ENCODE measurements at regions not wholly inside any gene's neighbourhood (a gene's known extent, or its start where the extent isn't known, plus 50 kb on each side); places are given as distances from the start of the nearest gene placed in this dataset.
"Not testable (repeated sequence)": the region's sequence is repeated elsewhere in the genome, so short reads cannot be mapped to it uniquely, and the experiment has no call there.

DNA sequence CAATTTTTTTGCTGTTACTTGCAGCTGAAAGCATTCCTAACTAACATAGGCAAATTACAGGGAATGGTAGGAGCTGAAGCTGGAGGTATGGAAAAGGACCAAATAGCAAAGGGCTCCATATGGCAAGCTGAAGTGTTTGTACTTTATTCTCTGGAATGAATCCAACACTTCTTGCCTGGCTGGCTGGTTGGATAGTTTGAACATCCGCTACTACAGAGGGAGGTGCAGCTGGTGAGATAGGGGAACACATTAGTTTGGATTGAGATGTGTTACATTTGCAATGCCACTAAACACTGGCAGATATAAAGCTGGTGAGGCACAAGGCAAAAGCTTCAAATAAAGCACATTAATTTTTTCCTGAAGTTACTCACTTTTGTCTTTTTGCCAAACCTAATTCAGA lies 291.5 kb downstream of the SP3 start:
- DNase-seq, result no peak

DNA sequence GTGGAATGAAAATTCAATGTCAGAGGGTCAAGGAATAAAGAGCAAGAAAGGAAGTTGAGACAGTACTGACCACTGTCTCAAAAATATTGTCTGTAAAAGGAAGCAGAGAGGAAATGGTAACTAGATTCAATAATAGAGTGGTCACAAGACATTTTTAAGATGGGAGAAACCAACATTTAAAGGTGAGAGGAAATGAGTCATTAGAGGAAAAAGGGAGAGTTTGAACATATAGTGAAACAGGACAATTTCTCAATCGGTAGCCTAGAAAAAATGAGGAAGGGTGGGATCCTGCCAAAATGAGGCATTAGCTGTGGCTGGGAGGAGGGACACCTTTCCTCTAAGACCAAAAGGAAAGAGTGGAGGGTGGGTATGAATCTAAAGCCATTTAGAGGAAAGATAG lies 288.5 kb downstream of the SP3 start:
- DNase-seq, result no peak

DNA sequence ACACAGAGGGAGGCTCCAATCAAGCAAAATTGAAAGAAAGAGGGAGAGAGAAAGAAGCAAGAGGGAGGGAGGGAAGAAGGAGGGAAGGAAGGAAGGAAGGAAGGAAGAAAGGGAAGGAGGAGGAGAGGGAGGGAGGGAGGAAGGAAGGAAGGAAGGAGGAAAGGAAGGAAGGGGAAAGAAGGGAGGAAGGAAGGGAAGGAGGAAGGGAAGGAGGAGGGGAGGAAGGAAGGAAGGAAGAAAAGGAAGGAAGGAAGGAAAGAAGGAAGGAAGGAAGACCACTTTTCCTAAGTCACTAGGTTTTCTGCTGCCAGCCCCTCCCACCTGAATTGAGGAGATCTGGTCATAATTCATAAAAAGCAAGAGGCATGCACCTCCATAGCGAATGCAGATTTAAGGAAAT lies 287.0 kb downstream of the SP3 start:
- DNase-seq, result no peak

DNA sequence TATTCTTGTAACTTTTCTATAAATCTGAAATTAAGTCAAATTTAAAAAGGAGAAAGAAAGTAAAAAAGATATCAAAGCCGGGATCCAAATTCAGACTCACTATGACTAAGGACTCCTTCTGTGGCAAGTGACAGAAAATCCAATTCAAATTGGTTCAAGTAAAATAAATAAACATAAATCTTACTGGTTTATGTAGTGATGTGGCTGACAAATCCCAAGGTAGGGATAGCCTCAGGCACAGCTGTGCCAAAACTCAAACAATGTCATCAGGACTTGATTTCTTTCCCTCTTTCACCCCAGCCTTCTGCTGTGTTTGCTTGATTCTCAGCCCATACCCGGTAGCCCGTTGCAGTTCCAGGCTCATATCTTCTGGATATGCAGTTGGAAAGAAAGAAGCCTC lies 284.6 kb downstream of the SP3 start:
- DNase-seq, result no peak

DNA sequence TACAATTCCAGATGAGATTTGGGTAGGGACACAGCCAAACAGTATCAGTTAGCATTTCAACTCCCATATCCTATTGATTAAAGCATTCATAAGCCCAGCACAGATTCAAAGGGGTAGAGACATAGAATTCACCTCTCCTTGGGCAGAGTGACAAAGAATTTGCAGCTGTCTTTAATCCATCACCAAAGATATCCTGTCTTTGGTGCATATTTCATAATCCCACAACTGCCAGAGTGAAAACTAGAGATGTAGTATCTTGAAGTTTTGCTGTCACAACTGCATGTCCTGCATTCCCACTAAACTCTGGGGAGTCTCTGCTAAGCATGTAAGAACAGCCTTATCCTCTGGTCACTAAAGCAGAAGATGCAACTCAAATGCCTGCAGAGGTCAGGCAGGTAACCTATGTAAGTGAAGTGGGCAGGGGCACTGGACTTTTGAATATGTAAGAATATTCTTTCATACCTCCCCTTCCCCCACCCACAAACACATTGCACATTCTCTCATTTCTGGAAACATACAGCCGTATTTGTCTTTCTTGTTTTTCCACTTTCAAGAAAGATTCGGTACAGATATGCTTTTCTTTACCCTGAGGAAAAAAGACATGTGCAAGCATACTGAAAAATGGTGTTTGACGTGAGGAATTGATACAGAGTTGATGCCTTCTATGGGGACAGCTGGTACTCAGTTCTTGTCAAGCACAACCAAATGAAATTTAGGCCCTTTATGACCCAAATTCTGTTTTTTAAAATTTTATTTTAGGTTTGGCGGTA lies 283.1 kb downstream of the SP3 start:
- no peak for DNase-seq

DNA sequence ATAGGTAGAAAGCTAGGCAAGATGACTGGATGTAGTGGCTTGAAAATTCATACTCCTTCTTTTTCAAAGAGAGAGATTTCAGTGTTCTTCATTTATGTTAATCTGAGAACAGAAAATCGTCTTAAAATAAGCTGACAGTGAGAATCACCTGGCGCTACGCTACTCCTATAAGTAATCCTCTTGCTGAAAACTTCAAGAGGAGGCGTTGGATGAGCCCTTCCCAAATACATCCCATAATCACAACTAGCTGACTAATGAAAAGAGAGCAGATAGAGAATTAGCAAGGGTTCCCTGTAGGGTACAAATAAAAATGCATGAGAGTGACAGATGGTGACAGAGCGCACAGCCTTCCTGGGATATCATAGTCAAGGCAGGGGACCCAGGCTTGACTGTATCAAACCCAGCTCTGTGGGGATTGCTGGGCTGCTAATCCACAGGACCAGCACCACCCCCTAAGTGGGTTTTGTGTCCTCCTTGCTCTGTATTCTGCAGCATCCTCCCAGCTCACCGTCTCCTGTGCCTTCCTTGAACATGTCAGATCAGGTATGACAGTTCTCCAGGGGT lies 280.2 kb downstream of the SP3 start:
- DNase-seq, result no peak

DNA sequence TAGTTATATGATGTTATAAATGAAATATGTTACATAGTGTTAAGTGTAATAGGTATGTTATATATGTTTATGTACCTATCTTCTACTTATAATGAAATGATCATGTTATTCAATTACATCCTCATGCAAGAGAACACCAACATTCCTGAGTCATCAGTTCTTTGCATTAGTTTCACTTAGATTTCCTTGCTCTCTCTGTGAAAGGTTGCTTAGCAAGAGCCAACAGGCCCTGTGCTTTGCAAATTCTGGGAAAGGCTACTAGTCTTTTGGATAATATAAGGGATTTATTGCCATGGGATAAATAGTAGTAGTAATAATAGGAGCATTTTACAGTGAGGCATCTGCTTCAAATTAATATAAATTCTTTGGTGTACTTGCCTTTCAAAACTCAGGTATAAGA lies 274.8 kb downstream of the SP3 start:
- DNase-seq, result no peak

DNA sequence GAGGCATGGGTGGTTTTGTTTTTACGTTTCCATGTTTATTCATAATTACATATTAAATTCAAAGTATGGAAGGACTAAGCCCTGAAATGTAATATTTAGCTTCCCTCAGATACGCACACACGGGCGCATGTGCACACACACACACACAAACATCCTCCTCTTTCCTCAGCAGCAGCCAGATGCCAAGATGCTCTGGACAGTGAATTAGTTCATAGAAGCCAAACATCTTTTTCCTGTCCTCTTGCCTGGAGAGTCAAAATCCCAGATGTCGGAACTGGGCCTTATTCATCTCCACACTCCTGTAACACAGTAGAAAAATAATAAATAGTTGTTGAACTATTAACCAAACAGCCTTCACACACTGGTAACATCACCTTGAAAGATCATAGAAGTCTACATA lies 273.1 kb downstream of the SP3 start:
- no peak for DNase-seq

DNA sequence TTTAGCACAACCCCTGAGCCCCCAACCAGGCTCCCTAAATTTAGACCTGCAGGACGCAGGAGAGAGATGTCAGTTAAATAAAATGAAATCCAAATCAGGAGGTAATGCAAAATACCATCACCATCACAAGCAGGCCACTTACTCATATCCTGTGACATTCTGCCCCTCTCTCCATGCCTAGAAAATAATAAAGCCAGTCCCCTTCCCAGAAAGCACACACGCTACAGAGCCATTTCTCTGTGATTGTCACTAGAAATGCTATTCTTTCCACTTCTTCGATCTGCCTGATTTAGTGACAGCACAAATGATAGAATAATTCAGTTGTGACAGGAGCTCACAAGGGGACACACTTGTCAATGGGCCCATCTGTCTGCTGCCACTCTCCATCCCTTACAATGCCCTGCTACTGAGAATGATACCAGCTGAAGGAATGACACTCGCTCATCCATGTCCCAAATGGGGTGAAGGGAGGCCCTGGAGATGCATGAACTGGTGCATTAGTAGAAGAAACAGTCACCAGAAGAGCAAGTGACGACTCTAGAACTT lies 272.1 kb downstream of the SP3 start:
- DNase-seq, result no peak

DNA sequence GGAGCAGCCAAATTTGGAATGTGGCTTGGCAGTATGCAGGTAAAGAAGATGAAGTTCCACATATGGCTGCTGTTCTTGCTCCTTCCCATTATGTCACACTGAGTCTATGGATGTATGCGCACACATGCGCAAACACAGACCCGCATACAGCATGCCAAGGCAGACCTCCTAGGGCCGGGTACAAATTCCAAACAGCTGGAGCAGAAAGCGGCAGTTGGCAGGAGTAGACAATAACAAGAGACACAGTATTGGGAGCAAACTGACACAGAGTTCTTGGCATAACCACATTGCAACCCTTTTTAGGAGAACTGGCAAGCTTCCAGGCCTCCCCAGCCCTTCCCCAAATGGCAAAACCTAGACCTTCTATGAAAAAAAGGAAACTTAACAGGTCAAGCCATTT lies 268.9 kb downstream of the SP3 start:
- DNase-seq, result no peak

DNA sequence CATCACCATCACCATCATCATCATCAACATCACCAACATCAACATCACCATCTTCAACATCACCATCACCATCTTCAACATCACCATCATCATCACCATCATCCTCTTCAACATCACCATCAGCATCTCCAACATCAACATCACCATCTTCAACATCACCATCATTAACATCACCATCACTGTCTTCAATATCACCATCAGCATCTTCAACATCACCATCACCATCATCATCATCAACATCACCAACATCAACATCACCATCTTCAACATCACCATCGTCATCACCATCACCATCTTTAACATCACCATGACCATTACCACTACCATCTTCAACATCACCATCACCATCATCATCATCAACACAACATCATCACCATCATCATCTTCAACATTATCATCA lies 267.2 kb downstream of the SP3 start:
- DNase-seq, result no peak

DNA sequence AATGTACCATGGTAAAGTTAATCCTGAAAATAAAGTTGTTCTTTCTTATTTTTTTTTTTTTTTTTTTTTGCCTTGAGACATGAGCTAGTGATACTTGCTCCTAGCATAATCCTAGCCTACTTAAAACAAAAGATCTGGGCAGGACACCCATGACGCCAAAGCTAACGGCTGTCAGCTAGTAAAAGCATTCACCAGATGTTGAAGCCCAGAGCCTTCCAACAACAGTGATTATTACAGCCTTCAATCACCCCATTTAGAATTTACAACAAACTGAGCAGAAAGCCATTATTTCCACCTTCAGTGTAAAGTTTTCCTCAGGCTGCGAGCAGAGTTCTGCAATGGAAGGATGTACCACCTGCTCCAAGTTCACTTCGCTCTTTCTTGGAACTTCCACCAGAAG lies 259.5 kb downstream of the SP3 start:
- DNase-seq, result no peak

DNA sequence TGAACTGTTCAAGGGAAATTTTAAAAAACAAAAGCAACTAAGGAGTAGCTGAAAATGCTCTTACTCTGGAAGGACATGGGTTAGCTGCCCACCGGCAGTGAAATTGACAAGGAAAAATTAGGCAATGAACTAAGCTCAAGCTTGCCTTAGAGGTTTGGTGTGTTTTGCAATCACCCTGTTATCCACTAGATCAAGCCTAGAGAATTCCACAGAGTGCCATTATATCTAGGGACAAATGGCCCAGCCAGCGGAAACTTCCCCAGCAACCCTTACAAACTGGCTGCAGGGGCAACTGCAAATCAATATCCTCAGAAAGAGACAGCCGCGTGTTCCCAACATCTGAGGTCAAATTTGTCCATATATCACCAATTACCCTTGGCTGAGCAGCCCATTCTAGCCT lies 258.2 kb downstream of the SP3 start:
- no peak for DNase-seq

DNA sequence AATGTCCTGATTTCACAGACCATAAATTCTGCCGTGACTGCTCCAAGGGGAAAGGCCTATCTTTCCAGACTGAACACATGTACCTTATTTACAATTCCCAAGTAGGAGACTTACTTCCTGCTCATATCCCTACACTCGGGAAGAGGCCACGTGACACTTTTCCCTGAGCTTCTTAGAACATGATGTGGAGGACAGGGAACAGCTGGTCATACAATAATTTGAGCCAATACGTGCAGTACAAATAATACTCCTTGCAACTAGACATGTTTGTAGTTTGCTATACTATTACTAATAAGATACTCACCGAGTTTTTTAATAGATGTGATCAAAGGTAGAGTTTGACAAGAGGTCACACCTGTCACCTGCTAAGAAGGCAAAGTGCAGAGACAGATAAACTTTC lies 256.4 kb downstream of the SP3 start:
- no peak for DNase-seq

DNA sequence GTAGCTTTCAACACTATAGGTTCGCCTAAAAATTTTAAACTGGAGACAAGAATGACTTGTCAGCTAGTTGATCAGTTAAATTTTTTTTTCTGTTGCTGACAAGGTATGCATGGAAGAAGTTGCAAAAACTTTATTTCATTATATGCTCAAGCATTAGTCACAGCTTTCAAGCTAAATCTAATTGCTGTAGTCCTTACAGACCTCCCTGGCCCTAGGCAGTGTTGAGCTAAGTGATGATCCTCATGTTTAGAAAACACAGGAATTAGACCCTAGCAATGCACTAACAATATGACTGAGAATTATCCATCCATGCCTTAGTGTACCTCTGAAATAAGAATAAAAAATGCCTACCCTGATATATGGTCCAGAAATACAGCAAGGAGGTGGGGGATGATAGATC lies 253.4 kb downstream of the SP3 start:
- no peak for DNase-seq

DNA sequence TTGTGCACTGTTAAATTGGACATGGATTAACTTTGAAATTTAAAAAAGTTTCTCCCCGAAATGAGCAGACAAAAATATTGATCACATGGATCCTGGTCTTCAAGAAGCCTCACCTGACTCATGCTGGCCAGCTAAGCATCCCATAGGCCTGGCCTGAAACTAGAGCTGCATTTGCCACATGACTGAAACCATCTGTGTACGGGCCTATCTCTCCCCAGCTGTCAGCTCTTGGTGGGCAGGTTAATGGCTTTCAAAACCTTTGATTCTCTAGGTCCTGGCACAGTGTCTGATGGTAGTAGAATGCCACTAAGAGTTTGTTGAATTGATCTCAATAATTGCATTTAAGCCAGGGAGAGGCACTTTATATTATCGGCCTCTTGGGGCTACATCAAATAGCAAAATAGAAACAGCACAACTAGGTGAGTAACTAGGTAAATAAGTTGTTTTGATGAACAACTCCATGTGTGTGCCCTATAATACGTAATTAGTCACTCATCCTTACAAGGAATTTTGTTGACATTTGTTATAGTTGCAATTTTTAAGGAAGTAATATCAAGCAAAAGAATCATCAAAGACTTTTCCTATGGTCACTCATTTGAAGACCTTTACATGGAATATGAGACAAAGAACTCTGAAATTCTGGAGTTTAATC lies 251.1 kb downstream of the SP3 start:
- no peak for DNase-seq

DNA sequence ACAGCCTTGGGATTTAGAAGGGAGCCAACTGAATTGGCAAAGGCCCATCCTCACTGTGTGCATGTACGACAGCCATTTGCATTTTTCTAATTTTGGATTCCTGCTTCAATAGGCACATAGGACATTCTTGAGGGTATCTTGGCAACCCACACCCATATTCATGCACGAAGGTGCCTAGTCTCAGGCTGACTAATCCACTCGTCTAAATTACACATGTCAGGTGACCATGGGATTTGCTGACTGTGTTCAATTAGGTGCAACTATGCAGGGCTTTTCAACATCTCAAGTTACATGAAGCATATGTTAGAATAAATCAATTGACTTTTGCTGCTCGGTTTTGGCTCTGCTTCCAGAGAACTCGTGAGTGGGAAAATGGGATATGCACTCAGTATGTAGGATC lies 249.7 kb downstream of the SP3 start:
- no peak for DNase-seq

DNA sequence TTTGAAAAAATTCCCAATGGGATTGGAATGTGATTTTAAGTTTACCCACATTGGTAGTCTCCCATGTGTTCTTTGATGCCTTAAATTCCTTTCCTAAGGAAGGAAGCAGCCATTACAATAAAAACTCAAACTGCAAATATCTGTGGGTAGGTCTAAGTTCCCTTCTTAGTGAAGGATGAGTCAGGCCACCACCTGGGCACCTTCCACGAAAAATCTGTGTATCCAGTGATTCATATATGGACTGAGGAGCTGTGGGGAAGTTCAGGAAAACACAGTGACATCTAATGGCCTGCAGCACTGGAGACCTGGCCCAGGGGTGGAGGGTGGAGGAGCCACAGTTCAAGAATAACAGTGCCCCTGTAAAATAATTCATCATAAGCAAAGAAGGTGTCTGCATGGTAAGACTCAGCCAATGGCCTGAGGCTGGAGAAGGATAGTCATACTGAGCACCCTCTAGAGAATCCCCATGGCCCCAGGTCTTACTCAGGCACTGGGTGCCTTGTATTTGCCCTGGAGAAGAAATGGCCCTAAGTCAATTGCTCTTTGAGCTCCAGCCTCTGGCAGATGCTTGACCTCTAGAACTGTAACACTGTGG lies 248.6 kb downstream of the SP3 start:
- DNase-seq, result no peak

DNA sequence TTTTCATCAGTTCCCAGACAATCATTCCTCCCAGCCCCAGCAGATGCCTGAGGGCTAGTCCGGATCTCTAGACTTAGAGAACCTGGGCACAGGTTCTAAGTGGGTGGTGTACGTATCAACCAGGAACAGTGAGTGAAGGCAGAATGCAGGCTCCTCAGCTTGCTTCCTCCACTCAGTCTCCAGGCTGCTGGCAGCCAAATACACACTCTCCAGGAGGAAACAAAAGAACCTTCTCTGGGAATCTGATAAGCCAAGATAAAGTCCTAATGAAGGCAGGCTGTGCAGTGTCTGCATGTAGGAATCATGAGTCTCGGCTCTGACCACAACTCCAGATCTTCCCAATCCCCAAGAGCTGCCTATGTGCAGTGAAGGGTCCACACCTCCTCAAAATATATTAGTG lies 245.7 kb downstream of the SP3 start:
- no peak for DNase-seq

DNA sequence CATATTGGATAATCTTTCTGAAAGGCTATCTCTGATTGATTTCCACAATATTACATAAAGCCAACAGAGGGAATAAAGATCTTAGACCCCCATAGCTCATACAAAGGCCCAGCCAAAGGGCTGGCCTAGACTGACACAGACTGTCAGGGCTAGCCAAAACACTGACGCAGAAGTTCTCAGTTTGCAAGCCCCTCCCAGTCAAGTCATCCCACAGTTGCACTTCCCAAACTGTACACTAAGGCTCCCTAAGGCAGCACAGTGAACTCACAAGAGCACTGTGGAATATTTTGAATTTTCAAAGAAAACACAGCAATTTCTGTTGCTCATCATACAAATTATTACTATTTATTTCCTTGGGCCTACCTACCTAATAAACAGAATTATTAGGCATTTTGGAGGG lies 244.9 kb downstream of the SP3 start:
- DNase-seq, result no peak

DNA sequence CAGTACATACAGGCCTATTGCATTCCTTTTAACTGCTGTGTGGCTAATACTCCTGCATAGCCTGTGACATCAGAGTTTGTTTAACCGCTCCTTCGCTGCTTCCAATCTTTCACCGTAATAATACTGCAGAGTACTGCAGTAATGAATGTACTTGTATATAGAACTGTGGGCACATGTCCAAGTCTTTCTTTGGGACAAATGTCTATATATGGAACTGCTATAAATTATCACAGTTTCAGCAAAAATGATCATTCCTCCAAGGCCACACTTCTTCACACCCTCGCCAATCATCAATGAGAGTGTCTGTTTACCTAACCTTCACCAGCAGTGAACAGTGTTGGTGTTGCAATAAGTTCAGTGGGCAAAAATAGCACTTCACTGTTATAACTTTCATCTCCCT lies 230.4 kb downstream of the SP3 start:
- no peak for DNase-seq

DNA sequence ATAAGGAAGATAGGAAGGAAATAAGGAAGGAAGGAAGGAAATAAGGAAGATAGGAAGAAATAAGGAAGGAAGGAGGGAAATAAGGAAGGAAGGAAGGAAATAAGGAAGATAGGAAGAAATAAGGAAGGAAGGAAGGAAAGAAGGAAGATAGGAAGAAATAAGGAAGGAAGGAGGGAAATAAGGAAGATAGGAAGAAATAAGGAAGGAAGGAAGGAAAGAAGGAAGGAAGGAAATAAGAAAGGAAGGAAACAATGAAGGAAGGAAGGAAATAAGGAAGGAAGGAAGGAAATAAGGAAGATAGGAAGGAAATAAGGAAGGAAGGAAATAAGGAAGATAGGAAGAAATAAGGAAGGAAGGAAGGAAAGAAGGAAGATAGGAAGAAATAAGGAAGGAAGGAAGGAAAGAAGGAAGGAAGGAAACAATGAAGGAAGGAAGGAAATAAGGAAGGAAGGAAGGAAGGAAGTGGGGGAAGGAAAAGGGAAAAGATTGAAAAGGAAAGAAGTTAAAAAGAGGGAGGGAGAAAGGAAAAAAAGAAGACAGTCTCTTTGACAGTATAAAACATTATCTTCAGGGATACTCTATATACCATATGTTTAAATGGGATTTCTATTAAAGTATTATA lies 227.1 kb downstream of the SP3 start:
- not testable (repeated sequence) for DNase-seq

DNA sequence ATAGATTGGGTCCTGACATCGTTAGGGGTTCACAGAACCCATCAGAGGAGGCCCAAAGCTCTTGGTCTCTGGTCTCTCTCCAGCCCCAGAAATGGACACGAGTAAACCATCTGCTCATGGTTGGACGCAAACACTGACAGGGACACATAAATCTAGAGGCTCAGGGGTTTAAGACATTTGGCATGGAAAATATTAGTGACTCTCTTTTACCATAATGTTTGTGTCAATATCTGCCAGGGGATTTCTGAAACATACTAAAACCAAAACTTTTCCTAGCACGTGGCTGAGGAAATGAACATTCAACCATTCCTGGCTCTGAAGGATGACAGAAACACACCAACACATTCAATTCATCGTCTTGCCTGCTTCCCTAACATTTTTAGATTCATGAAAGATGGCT lies 226.2 kb downstream of the SP3 start:
- no peak for DNase-seq

DNA sequence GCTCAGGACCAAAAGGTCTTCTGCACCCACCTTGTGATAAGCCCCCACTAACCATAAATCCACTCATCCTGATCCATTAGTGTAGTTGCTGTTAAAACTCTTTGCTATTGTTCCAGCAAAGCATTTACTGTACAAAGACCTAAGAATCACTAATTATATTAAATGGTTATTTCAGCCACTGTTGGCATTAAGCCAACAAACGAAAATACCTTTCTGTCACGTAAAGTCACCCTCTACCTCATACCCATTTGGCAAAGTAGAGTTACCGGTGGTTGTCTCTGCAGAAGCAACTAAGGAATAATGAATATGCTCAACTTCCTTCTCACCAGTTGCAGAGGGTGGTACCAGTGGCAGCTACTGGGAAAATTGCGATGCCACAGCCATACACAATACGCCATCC lies 224.5 kb downstream of the SP3 start:
- DNase-seq, result no peak
